Right lobe of liver (tissue), 6 donors: ENCODE measurements at regions not wholly inside any gene's neighbourhood (a gene's known extent, or its start where the extent isn't known, plus 50 kb on each side); places are given as distances from the start of the nearest gene placed in this dataset.

Experiments
- ATAC-seq, 4 donors: fragments of 200-7000 bp; cut with Tn5 transposase; one replicate each; pipeline ENCODE4 v1.9.1; 2020; ENCODE audit warnings: mild to moderate bottlenecking in 4 of 4, moderate library complexity in 4 of 4
- DNase-seq, 3 donors: peaks; one replicate each; pipeline ENCODE4 v3.0.0-alpha.2; 2020
- H3K27ac ChIP-seq, 3 donors: fragments of 200-600 bp; one replicate each; pipeline ENCODE4 v1.8.0; 2022
- H3K27me3 ChIP-seq, 2 donors: fragments of 200-600 bp; one replicate each; pipeline ENCODE4 v1.8.0; 2022
- H3K36me3 ChIP-seq, 4 donors: fragments of 200-600 bp; sonication (generic) in 1 of 4; one replicate each; pipeline versions ENCODE4 v1.5.1 to v1.8.0; 2017 to 2022; ENCODE audit warnings: control low read depth in 1 of 4
- H3K4me1 ChIP-seq, 4 donors: fragments of 200-600 bp; sonication (generic) in 1 of 4; one replicate each; pipeline versions ENCODE4 v1.5.1 to v1.8.0; 2017 to 2022; ENCODE audit warnings: control low read depth in 1 of 4
- H3K4me3 ChIP-seq, 3 donors: fragments of 200-600 bp; one replicate each; pipeline ENCODE4 v1.8.0; 2022
- H3K9me3 ChIP-seq, 4 donors: fragments of 200-600 bp; sonication (generic) in 1 of 4; one replicate each; pipeline versions ENCODE4 v1.5.1 to v1.8.0; 2017 to 2022; ENCODE audit warnings: control low read depth in 1 of 4
- POLR2A ChIP-seq: fragments of 450-650 bp; IDR thresholded peaks from one replicate; pipeline ENCODE4 v1.6.1; 2017; ENCODE audit warnings: antibody characterized with exemption, mild to moderate bottlenecking
- WGBS: methylation state at CpG from one replicate; pipeline ENCODE4 v1.1.6; 2018; ENCODE audit warnings: low coverage, low lambda C conversion rate; ENCODE audit not compliant: insufficient coverage; ENCODE audit errors: missing lambda C conversion rate; 5-methylcytosine and 5-hydroxymethylcytosine counted together
- intact Hi-C, 2 donors: fragments of 100-400 bp; cut with DNase I; formaldehyde crosslinking; loops; one replicate each; pipeline versions ENCODE4 v1.11.2 to v1.14.1; 2022
- TF ChIP-seq, protein P1 (sequence below), 4 donors: fragments of 200-600 bp in 3 of 4; fragments of 450-650 bp in 1 of 4; IDR thresholded peaks; one replicate each; pipeline versions ENCODE4 v1.5.1 to v1.8.0; 2016 to 2022; ENCODE audit warnings: antibody characterized with exemption in 4 of 4, mild to moderate bottlenecking in 2 of 4
- donor health status: DM: no; HTN: yes; CAD: no.
- donor health status: DM: no; HTN: no; CAD: no.
- donor health status: DM: no; HTN: no; CAD: no.
- donor health status: DM: no; HTN: yes; CAD: no.
- donor health status: DM: no; HTN: yes; CAD: no.

DNA sequence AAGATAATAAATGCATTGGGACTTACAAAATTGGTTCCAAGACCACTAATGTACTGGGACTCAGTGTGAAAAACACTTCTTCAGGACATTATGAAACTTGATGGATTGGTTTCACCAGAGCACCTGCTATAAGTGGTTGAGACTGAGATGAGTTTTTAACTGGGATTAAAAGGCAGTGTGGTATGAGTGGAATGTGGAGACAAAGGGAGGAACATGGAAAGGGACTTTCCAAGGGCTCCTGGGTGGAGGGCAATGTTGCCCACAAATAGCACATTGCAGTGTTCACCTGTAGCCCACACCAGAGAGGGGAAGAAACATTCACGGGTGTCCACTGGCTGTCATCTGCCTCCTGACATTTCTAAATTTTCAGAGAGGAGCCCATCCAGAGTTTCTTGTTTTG, 253.3 kb upstream of the TANK start:
- Histone ChIP-seq H3K9me3 (no peaks in the 10 kb centered on the region), H3K4me3 (no peak overlapping the region), H3K27me3 (no peaks in the 10 kb centered on the region), H3K4me1 (no peaks in the 10 kb centered on the region), H3K27ac (no peak overlapping the region), H3K36me3 (no peaks in the 10 kb centered on the region)
- TF ChIP-seq, protein P1, sequence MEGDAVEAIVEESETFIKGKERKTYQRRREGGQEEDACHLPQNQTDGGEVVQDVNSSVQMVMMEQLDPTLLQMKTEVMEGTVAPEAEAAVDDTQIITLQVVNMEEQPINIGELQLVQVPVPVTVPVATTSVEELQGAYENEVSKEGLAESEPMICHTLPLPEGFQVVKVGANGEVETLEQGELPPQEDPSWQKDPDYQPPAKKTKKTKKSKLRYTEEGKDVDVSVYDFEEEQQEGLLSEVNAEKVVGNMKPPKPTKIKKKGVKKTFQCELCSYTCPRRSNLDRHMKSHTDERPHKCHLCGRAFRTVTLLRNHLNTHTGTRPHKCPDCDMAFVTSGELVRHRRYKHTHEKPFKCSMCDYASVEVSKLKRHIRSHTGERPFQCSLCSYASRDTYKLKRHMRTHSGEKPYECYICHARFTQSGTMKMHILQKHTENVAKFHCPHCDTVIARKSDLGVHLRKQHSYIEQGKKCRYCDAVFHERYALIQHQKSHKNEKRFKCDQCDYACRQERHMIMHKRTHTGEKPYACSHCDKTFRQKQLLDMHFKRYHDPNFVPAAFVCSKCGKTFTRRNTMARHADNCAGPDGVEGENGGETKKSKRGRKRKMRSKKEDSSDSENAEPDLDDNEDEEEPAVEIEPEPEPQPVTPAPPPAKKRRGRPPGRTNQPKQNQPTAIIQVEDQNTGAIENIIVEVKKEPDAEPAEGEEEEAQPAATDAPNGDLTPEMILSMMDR (IDR thresholded peaks at IDR 0.05), result no peak
- TF ChIP-seq POLR2A, result no peak
- 63% methylated on average over 1 of the region's 1 CpG for WGBS
- DNase-seq (no peak), ATAC-seq (no peak)
- intact Hi-C loops, result no loop called here

DNA sequence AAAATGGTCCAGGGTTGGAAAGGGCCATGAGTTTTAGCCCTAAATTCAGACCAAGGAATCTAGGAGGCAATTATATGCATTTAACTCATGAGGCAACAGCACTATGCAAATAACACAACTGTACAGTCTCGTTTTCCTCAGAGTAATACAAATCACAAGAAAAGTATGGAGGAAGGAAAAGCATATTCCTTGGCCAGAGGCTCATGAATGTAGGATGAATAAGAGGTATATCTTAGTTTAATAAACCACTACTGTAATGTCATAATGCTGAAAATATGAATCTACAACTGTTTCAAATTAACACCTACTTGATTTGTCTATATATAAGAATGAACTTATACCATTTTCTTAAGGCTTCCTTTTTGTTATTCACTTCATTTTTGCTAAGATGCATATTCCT, 252.5 kb upstream of the TANK start:
- ATAC-seq (no peak), DNase-seq (no peak)
- no peak overlapping the region for H3K27ac ChIP-seq
- WGBS, result 43% methylated on average over 1 of the region's 1 CpG
- no peak overlapping the region for H3K4me3 ChIP-seq
- H3K9me3 ChIP-seq, result no peaks in the 10 kb centered on the region
- intact Hi-C loops, result no loop called here
- no peaks in the 10 kb centered on the region for H3K36me3 ChIP-seq
- no peaks in the 10 kb centered on the region for H3K4me1 ChIP-seq
- TF ChIP-seq, protein P1 (IDR thresholded peaks at IDR 0.05), result no peak
- TF ChIP-seq POLR2A, result no peak
- H3K27me3 ChIP-seq, result no peaks in the 10 kb centered on the region

DNA sequence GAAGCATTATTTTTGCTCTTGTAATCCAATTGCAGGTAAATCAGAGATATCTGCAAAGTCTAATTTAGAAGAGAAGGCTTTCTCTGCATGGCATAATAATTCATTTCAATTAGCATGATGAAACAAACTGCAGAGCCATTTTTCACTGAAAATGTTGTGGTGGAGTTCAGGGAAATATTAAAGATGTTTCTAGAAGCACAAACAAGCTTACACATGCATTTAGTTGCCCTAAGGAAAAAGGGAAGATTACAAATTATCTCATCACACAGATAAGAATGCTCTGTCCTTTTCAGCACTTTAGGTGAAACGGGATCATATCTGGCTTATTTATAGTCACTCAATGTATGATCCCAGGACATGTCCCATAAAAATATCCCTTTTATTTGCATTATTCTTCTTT, 252.1 kb upstream of the TANK start:
- no peaks in the 10 kb centered on the region for H3K4me1 ChIP-seq
- H3K27ac ChIP-seq, result no peak overlapping the region
- intact Hi-C loops, result no loop called here
- DNase-seq, result no peak
- no peaks in the 10 kb centered on the region for H3K27me3 ChIP-seq
- H3K36me3 ChIP-seq, result no peaks in the 10 kb centered on the region
- no peak for ATAC-seq
- no peak overlapping the region for H3K4me3 ChIP-seq
- H3K9me3 ChIP-seq, result no peaks in the 10 kb centered on the region
- 44% methylated on average over 1 of the region's 1 CpG for WGBS
- TF ChIP-seq, protein P1 (IDR thresholded peaks at IDR 0.05), result no peak
- no peak for TF ChIP-seq POLR2A

DNA sequence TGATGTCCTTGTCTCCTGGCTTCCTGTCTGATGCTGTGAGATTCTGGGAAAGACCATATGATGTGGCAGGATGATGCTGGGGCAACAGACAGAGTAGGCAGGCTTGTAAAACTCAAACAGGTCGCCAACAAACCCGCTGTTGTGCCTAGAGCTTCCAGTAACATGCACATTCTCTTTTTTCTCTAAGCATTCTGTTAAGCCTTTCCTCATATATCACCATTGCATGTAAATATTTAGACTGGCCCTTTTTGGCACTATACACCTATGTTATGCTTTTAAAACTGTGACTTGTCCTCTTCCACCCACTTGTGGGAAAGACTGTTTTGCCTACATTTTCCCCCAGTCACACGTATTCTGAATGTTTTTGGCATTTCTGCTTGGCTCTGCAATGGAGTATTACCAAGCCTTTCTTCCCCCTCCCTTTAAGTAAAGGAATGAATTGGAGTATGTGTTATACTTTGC, 250.4 kb upstream of the TANK start:
- Histone ChIP-seq H3K9me3 (no peaks in the 10 kb centered on the region), H3K4me3 (no peak overlapping the region), H3K4me1 (no peaks in the 10 kb centered on the region), H3K36me3 (no peaks in the 10 kb centered on the region), H3K27ac (no peak overlapping the region), H3K27me3 (no peaks in the 10 kb centered on the region)
- TF ChIP-seq POLR2A, result no peak
- TF ChIP-seq, protein P1 (IDR thresholded peaks at IDR 0.05), result no peak
- DNase-seq, result no peak
- WGBS, result 43% methylated on average over 1 of the region's 3 CpGs
- no peak for ATAC-seq
- intact Hi-C loops, result no loop called here

DNA sequence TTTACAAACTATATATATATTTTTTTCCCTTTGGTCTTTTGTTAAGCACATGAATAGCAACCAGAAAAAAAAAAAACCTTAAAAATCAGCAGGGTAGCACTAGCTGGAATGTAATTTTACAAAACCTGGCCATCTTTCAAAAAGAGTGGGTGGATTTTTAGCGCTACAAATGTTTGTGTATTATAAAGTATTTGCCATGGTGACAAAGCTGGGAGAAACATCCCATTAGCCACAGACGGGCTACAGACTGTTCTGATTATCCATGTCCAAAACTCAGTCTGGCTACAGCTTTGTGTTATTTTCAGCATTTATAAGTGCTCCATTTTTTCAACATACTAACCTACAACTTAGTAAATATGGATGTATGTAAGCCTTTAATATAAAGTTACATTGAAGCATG, 249.5 kb upstream of the TANK start:
- DNase-seq, result no peak

More for the DNA sequence above, 249.5 kb upstream of the TANK start:
- Histone ChIP-seq H3K4me1 (no peaks in the 10 kb centered on the region), H3K9me3 (no peaks in the 10 kb centered on the region), H3K4me3 (no peak overlapping the region), H3K27me3 (no peaks in the 10 kb centered on the region), H3K27ac (no peak overlapping the region), H3K36me3 (no peaks in the 10 kb centered on the region)
- TF ChIP-seq, protein P1 (IDR thresholded peaks at IDR 0.05), result no peak
- TF ChIP-seq POLR2A, result no peak
- intact Hi-C loops, result no loop called here
- 44% methylated on average over 2 of the region's 2 CpGs for WGBS
- ATAC-seq, result no peak
